GM04503 (cell line): ENCODE measurements at regions not wholly inside any gene's neighbourhood (a gene's known extent, or its start where the extent isn't known, plus 50 kb on each side); places are given as distances from the start of the nearest gene placed in this dataset.
"Not testable (repeated sequence)": the region's sequence is repeated elsewhere in the genome, so short reads cannot be mapped to it uniquely, and the experiment has no call there.

Experiments
- DNase-seq: peaks from one replicate; pipeline ENCODE4 v3.0.0-alpha.2; 2012; ENCODE audit warnings: low read depth

GRCh38 chr14:26304056-26304455 lies 293.8 kb downstream of the NOVA1 start:
- no peak for DNase-seq

- DNase-seq: no peak
Observed at GRCh38 chr14:26293909-26294308, 303.9 kb downstream of the NOVA1 start.

GRCh38 chr14:26289891-26290486 lies 307.8 kb downstream of the NOVA1 start:
- DNase-seq: peak; percentile 65

- DNase-seq: no peak
Observed at GRCh38 chr14:26286913-26287205, 311.0 kb downstream of the NOVA1 start.

- no peak for DNase-seq
Observed at GRCh38 chr14:26286081-26286912, 311.5 kb downstream of the NOVA1 start.

GRCh38 chr14:26282578-26282977 lies 315.3 kb downstream of the NOVA1 start:
- DNase-seq: no peak

- not testable (repeated sequence) for DNase-seq
Observed at GRCh38 chr14:26282011-26282410, 315.8 kb downstream of the NOVA1 start.

GRCh38 chr14:26281280-26281998 lies 316.4 kb downstream of the NOVA1 start:
- peak; percentile 54 for DNase-seq

- no peak for DNase-seq
Observed at GRCh38 chr14:26276757-26277156, 321.1 kb downstream of the NOVA1 start.

GRCh38 chr14:26265170-26265685 lies 332.6 kb downstream of the NOVA1 start:
- DNase-seq: no peak

GRCh38 chr14:26261368-26262122 lies 336.3 kb downstream of the NOVA1 start:
- no peak for DNase-seq

GRCh38 chr14:26255213-26255612 lies 342.6 kb downstream of the NOVA1 start:
- no peak for DNase-seq

GRCh38 chr14:26252176-26252575 lies 345.7 kb downstream of the NOVA1 start:
- DNase-seq: no peak

GRCh38 chr14:26233118-26233517 lies 364.7 kb downstream of the NOVA1 start:
- no peak for DNase-seq

- DNase-seq: no peak
Observed at GRCh38 chr14:26218861-26219260, 379.0 kb downstream of the NOVA1 start.

GRCh38 chr14:26217778-26218177 lies 380.1 kb downstream of the NOVA1 start:
- DNase-seq: no peak

GRCh38 chr14:26216786-26217185 lies 381.0 kb downstream of the NOVA1 start:
- DNase-seq: no peak

- no peak for DNase-seq
Observed at GRCh38 chr14:26213846-26214575, 383.8 kb downstream of the NOVA1 start.

GRCh38 chr14:26209699-26210098 lies 388.1 kb downstream of the NOVA1 start:
- DNase-seq: no peak

- DNase-seq: no peak
Observed at GRCh38 chr14:26206640-26207039, 391.2 kb downstream of the NOVA1 start.

GRCh38 chr14:26204728-26205479 lies 392.9 kb downstream of the NOVA1 start:
- DNase-seq: no peak
